ENCODE measurements at regions not wholly inside any gene's neighbourhood (a gene's known extent, or its start where the extent isn't known, plus 50 kb on each side); places are given as distances from the start of the nearest gene placed in this dataset.

DNA sequence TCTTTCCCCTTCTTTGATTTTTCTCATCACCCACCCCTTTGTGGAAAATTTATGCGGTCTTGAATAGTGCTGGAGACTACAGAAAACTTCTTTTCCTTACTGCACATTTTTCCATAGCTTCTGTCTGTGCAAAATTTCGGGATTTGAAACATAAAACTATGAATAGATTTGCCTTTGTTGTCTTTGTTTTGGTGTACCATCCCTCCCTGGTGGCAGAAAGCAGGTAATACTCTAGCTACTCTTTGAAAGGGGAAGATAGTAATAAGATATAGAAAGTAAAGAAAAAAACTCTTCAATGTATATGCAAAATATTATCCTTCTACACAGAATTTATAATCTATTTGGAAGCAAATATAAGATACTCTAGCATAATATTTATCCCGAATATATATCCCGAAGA lies 79.1 kb upstream of the LMO3 start:
- no peaks in the 10 kb centered on the region for H3K9me2 ChIP-seq (replicated peaks; ENCODE audit: low read depth, low read length)
- no peaks in the 10 kb centered on the region for H3K79me2 ChIP-seq (ENCODE audit: insufficient read depth, low read length)
- no peaks in the 10 kb centered on the region for H3F3A ChIP-seq (ENCODE audit: low read depth)
- H3K4me2 ChIP-seq (ENCODE audit: low read depth, low read length, poor library complexity, severe bottlenecking), result no peak overlapping the region
- no peaks in the 10 kb centered on the region for H3K36me3 ChIP-seq (ENCODE audit: insufficient read depth, low read length)
- no peak overlapping the region for H2AFZ ChIP-seq (ENCODE audit: low read length)
- TF ChIP-seq, protein P1, sequence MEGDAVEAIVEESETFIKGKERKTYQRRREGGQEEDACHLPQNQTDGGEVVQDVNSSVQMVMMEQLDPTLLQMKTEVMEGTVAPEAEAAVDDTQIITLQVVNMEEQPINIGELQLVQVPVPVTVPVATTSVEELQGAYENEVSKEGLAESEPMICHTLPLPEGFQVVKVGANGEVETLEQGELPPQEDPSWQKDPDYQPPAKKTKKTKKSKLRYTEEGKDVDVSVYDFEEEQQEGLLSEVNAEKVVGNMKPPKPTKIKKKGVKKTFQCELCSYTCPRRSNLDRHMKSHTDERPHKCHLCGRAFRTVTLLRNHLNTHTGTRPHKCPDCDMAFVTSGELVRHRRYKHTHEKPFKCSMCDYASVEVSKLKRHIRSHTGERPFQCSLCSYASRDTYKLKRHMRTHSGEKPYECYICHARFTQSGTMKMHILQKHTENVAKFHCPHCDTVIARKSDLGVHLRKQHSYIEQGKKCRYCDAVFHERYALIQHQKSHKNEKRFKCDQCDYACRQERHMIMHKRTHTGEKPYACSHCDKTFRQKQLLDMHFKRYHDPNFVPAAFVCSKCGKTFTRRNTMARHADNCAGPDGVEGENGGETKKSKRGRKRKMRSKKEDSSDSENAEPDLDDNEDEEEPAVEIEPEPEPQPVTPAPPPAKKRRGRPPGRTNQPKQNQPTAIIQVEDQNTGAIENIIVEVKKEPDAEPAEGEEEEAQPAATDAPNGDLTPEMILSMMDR (conservative IDR thresholded peaks at IDR 0.05; ENCODE audit: low read length), result no peak
- TF ChIP-seq EZH2phosphoT487 (IDR thresholded peaks at IDR 0.05; ENCODE audit: borderline replicate concordance), result no peak
- no peaks in the 10 kb centered on the region for H3K27me3 ChIP-seq (ENCODE audit: insufficient read depth, low read length, poor library complexity, severe bottlenecking)
- H3K4me1 ChIP-seq (ENCODE audit: insufficient read depth, low read length, poor library complexity, severe bottlenecking), result no peaks in the 10 kb centered on the region
- H3K9me3 ChIP-seq (ENCODE audit: insufficient read depth, low read depth, low read length), result no peaks in the 10 kb centered on the region
- H3K9ac ChIP-seq (ENCODE audit: low read depth, low read length, poor library complexity, severe bottlenecking), result no peak overlapping the region
- no peaks in the 10 kb centered on the region for H4K20me1 ChIP-seq (ENCODE audit: insufficient read depth, low read length, poor library complexity, severe bottlenecking)
- no peak overlapping the region for H3K4me3 ChIP-seq (ENCODE audit: low read length, poor library complexity, severe bottlenecking)

DNA sequence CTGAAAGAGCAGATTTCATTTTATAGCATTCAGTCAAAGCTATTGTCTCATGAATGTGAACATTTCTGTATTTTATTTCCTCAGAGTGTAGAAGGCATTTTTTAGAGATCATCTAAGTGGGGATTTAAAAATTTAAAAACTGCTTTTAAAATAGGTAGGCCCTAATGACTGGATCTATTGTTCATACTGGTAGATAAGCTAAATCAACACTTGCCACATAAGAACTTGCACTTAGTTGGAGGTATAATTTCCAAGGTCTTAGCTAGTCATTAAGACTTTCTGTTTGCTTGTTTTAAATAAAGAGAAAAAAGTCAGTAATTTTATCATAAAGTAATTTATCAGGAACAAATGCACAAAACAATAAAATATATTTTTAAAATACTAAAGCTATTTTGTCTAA lies 75.2 kb upstream of the LMO3 start:
- Histone ChIP-seq H3K9ac (ENCODE audit: low read depth, low read length, poor library complexity, severe bottlenecking) (no peak overlapping the region), H3K9me2 (replicated peaks; ENCODE audit: low read depth, low read length) (no peaks in the 10 kb centered on the region), H3K36me3 (ENCODE audit: insufficient read depth, low read length) (no peaks in the 10 kb centered on the region), H3K79me2 (ENCODE audit: insufficient read depth, low read length) (no peaks in the 10 kb centered on the region), H3K4me2 (ENCODE audit: low read depth, low read length, poor library complexity, severe bottlenecking) (no peak overlapping the region), H4K20me1 (ENCODE audit: insufficient read depth, low read length, poor library complexity, severe bottlenecking) (no peaks in the 10 kb centered on the region), H3K9me3 (ENCODE audit: insufficient read depth, low read depth, low read length) (no peaks in the 10 kb centered on the region), H3F3A (ENCODE audit: low read depth) (no peaks in the 10 kb centered on the region), H3K4me3 (ENCODE audit: low read length, poor library complexity, severe bottlenecking) (no peak overlapping the region), H3K27me3 (ENCODE audit: insufficient read depth, low read length, poor library complexity, severe bottlenecking) (no peaks in the 10 kb centered on the region), H2AFZ (ENCODE audit: low read length) (no peak overlapping the region), H3K4me1 (ENCODE audit: insufficient read depth, low read length, poor library complexity, severe bottlenecking) (no peaks in the 10 kb centered on the region)
- TF ChIP-seq EZH2phosphoT487 (IDR thresholded peaks at IDR 0.05; ENCODE audit: borderline replicate concordance), result no peak
- TF ChIP-seq, protein P1 (conservative IDR thresholded peaks at IDR 0.05; ENCODE audit: low read length), result no peak

DNA sequence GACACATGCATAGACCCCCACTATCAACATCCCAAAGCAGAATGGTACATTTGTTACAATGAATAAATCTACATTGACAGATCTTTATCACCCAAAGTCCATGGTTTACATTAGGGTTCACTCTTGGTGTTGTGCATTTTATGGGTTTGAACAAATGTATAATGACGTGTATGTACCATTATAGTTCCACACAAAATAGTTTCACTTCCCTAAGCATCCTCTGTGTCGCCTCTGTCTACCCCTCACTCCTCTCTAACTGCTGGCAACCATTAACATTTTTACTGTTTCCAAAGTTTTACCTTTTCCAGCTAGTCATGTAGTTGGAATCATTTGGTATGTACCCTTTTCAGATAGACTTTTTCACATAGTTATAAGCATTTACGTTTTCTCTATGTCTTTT lies 69.5 kb upstream of the LMO3 start:
- no peak overlapping the region for H3K9ac ChIP-seq (ENCODE audit: low read depth, low read length, poor library complexity, severe bottlenecking)
- no peaks in the 10 kb centered on the region for H3K79me2 ChIP-seq (ENCODE audit: insufficient read depth, low read length)
- no peaks in the 10 kb centered on the region for H3K27me3 ChIP-seq (ENCODE audit: insufficient read depth, low read length, poor library complexity, severe bottlenecking)
- no peaks in the 10 kb centered on the region for H3F3A ChIP-seq (ENCODE audit: low read depth)
- H3K9me3 ChIP-seq (ENCODE audit: insufficient read depth, low read depth, low read length), result no peaks in the 10 kb centered on the region
- no peaks in the 10 kb centered on the region for H3K9me2 ChIP-seq (replicated peaks; ENCODE audit: low read depth, low read length)
- no peak overlapping the region for H3K4me3 ChIP-seq (ENCODE audit: low read length, poor library complexity, severe bottlenecking)
- TF ChIP-seq, protein P1 (conservative IDR thresholded peaks at IDR 0.05; ENCODE audit: low read length), result no peak
- TF ChIP-seq EZH2phosphoT487 (IDR thresholded peaks at IDR 0.05; ENCODE audit: borderline replicate concordance), result no peak
- H4K20me1 ChIP-seq (ENCODE audit: insufficient read depth, low read length, poor library complexity, severe bottlenecking), result no peaks in the 10 kb centered on the region
- no peaks in the 10 kb centered on the region for H3K4me1 ChIP-seq (ENCODE audit: insufficient read depth, low read length, poor library complexity, severe bottlenecking)
- H3K4me2 ChIP-seq (ENCODE audit: low read depth, low read length, poor library complexity, severe bottlenecking), result no peak overlapping the region
- no peak overlapping the region for H2AFZ ChIP-seq (ENCODE audit: low read length)
- H3K36me3 ChIP-seq (ENCODE audit: insufficient read depth, low read length), result no peaks in the 10 kb centered on the region
